Liver (tissue), 3 donors: ENCODE measurements at regions not wholly inside any gene's neighbourhood (a gene's known extent, or its start where the extent isn't known, plus 50 kb on each side); places are given as distances from the start of the nearest gene placed in this dataset.

Experiments
- HNF4G ChIP-seq: IDR thresholded peaks from 2 replicates; pipeline ENCODE4 v1.6.1; 2016; ENCODE audit warnings: antibody characterized with exemption
- TAF1 ChIP-seq: conservative IDR thresholded peaks from 2 replicates; pipeline ENCODE4 v1.6.1; 2016; ENCODE audit warnings: antibody characterized with exemption, mild to moderate bottlenecking
- TF ChIP-seq, protein P1 (sequence below): fragments of 150-350 bp; IDR thresholded peaks from 2 replicates; pipeline ENCODE4 v1.5.1; 2017; ENCODE audit warnings: improper control_type of control experiment, low read depth, low read length; ENCODE audit not compliant: missing input control
- TF ChIP-seq, protein P2 (sequence below): IDR thresholded peaks from 2 replicates; pipeline ENCODE4 v1.6.1; 2016; ENCODE audit warnings: antibody characterized with exemption, mild to moderate bottlenecking
- TF ChIP-seq, protein P3 (sequence below): IDR thresholded peaks from 2 replicates; pipeline ENCODE4 v1.6.1; 2016; ENCODE audit warnings: antibody characterized with exemption
- TF ChIP-seq, protein P4 (sequence below): IDR thresholded peaks from 2 replicates; pipeline ENCODE4 v1.6.1; 2016; ENCODE audit warnings: antibody characterized with exemption
- donor health status: healthy.
- donor health status: healthy.

- TF ChIP-seq, protein P1, sequence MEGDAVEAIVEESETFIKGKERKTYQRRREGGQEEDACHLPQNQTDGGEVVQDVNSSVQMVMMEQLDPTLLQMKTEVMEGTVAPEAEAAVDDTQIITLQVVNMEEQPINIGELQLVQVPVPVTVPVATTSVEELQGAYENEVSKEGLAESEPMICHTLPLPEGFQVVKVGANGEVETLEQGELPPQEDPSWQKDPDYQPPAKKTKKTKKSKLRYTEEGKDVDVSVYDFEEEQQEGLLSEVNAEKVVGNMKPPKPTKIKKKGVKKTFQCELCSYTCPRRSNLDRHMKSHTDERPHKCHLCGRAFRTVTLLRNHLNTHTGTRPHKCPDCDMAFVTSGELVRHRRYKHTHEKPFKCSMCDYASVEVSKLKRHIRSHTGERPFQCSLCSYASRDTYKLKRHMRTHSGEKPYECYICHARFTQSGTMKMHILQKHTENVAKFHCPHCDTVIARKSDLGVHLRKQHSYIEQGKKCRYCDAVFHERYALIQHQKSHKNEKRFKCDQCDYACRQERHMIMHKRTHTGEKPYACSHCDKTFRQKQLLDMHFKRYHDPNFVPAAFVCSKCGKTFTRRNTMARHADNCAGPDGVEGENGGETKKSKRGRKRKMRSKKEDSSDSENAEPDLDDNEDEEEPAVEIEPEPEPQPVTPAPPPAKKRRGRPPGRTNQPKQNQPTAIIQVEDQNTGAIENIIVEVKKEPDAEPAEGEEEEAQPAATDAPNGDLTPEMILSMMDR = no peak
- TF ChIP-seq TAF1 (no peak), HNF4G (no peak)
- TF ChIP-seq, protein P2, sequence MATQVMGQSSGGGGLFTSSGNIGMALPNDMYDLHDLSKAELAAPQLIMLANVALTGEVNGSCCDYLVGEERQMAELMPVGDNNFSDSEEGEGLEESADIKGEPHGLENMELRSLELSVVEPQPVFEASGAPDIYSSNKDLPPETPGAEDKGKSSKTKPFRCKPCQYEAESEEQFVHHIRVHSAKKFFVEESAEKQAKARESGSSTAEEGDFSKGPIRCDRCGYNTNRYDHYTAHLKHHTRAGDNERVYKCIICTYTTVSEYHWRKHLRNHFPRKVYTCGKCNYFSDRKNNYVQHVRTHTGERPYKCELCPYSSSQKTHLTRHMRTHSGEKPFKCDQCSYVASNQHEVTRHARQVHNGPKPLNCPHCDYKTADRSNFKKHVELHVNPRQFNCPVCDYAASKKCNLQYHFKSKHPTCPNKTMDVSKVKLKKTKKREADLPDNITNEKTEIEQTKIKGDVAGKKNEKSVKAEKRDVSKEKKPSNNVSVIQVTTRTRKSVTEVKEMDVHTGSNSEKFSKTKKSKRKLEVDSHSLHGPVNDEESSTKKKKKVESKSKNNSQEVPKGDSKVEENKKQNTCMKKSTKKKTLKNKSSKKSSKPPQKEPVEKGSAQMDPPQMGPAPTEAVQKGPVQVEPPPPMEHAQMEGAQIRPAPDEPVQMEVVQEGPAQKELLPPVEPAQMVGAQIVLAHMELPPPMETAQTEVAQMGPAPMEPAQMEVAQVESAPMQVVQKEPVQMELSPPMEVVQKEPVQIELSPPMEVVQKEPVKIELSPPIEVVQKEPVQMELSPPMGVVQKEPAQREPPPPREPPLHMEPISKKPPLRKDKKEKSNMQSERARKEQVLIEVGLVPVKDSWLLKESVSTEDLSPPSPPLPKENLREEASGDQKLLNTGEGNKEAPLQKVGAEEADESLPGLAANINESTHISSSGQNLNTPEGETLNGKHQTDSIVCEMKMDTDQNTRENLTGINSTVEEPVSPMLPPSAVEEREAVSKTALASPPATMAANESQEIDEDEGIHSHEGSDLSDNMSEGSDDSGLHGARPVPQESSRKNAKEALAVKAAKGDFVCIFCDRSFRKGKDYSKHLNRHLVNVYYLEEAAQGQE = no peak
- TF ChIP-seq, protein P3, sequence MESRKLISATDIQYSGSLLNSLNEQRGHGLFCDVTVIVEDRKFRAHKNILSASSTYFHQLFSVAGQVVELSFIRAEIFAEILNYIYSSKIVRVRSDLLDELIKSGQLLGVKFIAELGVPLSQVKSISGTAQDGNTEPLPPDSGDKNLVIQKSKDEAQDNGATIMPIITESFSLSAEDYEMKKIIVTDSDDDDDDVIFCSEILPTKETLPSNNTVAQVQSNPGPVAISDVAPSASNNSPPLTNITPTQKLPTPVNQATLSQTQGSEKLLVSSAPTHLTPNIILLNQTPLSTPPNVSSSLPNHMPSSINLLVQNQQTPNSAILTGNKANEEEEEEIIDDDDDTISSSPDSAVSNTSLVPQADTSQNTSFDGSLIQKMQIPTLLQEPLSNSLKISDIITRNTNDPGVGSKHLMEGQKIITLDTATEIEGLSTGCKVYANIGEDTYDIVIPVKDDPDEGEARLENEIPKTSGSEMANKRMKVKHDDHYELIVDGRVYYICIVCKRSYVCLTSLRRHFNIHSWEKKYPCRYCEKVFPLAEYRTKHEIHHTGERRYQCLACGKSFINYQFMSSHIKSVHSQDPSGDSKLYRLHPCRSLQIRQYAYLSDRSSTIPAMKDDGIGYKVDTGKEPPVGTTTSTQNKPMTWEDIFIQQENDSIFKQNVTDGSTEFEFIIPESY = no peak
- TF ChIP-seq, protein P4, sequence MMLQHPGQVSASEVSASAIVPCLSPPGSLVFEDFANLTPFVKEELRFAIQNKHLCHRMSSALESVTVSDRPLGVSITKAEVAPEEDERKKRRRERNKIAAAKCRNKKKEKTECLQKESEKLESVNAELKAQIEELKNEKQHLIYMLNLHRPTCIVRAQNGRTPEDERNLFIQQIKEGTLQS = no peak
Measured at GRCh38 chr6:34606477-34607265, 50.5 kb upstream of the SPDEF start.
